Astrocyte of the hippocampus (primary cell): ENCODE measurements at regions not wholly inside any gene's neighbourhood (a gene's known extent, or its start where the extent isn't known, plus 50 kb on each side); places are given as distances from the start of the nearest gene placed in this dataset.

Experiments
- DNase-seq: peaks from one replicate; pipeline ENCODE4 v3.0.0; 2011; ENCODE audit warnings: low read depth, low spot score

DNA sequence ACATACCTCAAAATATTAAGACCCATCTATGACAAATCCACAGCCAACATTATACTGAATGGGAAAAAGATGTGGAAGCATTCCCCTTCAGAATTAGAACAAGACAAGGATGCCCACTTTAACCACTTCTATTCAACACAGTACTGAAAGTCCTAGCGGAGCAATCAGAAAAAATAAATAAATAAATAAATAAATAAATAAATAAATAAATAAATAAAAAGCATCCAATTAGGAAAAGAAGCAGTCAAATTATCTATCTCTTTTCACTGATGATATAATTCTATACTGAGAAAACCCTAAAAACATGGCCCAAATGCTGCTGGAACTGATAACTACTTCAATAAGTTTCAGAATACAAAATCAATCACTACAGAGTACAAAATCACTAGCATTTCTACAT is 67.5 kb downstream of the PRR32 start:
- DNase-seq = no peak

DNA sequence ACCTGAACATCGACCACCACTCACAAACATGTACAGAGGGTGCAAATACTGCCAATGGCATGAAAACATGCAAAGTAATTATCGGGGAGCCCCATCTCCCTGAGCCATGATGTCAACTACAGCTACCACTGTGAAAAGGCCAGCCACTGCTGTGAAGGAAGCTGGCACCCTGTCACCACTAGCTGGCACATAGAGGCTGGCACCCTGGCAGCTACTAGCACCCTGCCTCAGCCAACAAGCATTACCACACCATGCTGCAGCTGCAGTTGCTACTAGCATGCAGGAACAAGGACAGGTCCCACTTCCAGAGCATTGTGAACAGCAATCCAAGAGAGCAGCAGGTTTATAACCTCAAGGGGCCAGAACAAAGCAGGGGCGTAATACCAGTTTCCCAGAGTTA is 81.4 kb downstream of the PRR32 start:
- DNase-seq = no peak

DNA sequence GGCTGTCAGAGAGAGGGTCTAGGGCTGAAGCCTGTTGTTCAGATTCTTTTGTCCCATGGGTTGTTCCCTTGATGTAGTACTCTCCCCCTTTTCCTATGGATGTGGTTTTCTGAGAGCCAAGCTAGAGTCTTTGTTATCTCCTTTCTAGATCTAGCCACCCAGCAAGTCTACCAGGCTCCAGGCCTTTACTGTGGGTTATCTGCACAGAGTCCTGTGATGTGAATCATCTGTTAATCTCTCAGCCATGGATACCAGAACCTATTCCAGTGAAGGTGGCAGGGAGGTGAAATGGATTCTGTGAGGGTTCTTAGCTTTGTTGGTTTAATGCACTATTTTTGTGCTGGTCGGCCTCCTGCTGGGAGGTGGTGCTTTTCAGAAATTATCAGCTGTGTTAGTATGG is 109.5 kb downstream of the PRR32 start:
- no peak for DNase-seq

GRCh38 chrX:126967225-126967624 is 147.7 kb downstream of the PRR32 start:
- no peak for DNase-seq

GRCh38 chrX:126982158-126982557 is 162.6 kb downstream of the PRR32 start:
- no peak for DNase-seq

DNA sequence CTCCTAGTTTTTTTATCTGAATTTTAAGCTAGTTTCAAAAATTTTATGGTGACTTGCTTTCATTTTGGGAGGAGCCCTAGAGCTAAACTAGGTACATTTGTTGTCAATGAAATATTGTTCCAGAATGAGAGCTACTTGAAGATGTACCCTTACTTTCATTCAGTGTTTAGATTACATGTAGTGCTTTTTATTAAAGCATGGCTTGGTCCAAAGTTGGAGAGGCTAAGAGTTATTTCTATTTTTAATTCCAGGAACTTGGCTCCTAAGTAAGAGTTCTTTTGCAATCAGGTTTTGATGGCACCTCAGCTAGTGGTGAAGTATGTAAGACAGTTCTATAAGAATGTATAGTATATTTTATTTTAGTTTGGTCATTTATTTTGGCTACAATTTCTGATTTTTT is 165.5 kb downstream of the PRR32 start:
- no peak for DNase-seq

DNA sequence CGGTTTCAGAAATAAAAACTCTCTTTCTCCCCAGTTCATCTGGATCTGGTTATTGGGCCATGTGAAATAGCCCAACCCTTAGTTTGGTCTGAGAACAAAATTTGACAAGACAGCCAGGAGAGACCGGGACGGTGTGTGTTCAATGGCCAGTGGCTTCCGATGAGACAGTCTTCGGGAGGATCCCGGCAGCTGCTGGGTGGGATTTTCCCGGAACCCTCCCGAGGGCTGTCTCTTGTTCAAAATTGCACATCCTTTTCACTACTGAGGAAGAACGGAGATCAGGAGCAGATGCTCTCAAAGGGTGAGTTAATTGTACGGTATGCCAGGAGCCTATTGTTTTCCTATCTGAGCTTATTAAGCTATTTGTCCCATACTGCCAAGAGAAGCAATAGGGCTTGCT is 166.5 kb downstream of the PRR32 start:
- DNase-seq = no peak

- no peak for DNase-seq
Measured at GRCh38 chrX:126994032-126994600, 174.6 kb downstream of the PRR32 start.

GRCh38 chrX:127011629-127012028 is 192.1 kb downstream of the PRR32 start:
- DNase-seq = no peak

- no peak for DNase-seq
Measured at GRCh38 chrX:127025013-127025412, 205.5 kb downstream of the PRR32 start.

DNA sequence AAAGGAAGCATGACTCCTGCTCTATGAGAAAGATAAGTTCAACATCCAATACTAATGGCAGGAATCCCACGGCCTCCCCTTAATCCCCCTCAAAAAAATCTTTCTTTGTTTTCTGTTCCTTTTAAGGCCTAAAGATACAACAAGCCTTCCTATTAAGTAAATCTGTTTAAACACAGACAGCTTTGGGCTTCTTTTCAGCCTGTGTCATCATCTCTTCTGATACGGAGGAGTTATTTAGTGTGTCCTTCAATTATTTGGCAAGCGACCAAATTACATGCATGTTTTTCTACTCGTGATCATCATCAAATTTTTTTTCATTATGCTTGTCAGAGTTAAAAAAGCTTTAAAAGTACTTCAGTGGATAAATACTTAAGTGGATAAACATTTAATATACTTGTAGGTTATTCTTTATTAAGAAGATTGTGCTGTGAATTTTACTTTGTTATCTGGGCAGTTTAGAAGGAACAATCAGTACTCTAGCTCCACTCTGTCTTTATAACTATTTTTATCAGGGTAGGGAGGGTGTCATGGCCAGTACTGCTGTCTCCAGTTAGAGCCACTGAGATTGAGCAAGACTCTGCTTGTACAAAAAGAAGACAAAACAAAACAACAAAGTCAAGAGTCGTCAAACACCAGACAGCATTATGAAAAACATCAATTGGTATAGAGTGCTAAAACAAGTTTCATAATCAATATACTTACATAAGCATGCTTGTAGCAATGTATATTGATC is 210.7 kb downstream of the PRR32 start:
- DNase-seq = no peak

DNA sequence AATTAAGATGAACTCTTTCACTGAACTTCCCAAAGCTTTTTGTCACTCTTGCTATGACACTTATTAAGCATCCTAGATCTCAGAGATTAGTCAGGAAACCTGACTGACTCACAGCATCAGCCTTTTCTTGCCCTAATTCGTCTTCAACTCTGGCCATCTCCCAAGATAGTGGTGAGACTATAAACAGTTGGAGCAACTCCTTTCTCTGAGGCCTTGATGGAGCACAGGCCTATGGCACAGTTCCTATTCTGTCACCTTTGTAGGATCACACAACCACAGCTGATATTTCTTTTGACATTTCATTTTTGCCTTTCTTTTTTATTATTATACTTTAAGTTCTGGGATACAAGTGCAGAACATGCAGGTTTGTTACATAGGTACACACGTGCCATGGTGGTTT is 217.6 kb downstream of the PRR32 start:
- no peak for DNase-seq

GRCh38 chrX:127038065-127038464 is 218.5 kb downstream of the PRR32 start:
- peak; percentile 0 for DNase-seq

DNA sequence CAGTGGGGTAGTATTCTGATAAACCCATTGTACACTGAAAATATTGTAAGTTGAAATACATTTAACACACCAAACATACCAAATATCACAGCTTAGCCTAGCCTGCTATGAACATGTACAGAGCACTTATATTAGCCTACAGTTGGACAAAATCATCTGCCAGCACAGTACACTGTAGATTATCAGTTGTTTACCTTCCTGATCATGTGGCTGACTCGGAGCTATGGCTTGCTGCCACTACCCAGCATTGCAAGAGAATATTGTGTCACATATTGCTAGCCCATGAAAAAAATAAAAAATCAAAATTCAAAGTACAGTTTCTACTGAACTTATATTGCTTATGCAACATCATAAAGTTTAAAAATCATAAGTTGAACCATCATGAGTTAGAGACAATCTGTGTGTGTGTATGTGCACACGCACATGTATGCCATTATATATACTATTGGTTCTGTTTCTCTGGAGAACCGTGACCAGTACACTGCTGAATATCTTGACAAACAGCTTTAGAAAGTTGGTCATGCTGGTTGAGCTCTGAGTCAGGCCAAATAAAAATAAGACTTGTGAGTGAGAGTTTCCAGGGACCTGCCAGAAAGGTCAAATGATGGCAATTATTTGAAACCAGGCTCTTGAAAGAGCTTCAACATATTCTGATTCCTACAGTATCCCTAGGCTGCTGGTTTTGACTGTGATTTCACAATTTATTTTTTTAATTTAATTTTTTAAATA is 238.5 kb downstream of the PRR32 start:
- no peak for DNase-seq

DNA sequence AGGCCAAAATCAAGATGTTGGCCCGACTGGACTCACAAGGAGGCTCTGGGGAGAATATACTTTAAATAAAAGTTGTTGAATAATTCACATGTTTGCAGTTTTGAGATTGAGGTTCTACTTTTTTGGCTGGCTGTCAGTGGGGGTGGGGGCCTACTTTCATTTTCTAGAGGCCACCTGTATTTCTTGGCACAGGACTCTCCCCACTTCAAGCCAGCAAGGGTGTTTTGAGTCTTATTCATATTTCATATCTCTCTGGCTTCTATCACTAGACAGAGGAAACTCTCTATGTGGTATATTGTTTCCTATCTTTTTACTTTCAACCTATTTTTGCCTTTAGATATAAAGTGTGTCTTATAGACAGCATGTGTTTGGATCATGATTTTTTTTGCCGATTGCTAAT is 266.4 kb downstream of the PRR32 start:
- no peak for DNase-seq

DNA sequence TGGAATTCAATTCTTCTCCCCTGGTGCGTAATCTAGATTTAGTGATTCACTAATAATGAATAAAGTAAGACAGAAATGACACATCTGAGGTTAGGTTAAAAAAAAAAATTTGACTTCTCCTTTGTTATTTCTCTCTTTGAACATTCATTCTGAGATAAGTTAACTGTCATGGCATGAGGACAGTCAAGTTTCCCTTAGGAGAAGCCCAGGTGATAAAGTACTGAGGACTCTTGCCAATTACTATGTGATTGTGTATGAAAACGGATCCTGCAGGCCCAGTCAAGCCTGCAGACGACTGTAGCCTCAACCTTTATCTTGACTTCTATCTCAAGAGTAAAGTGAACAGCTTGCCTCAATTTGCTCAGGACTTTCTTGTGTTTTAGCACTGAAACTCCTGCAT is 293.2 kb downstream of the PRR32 start:
- no peak for DNase-seq

GRCh38 chrX:127124871-127125270 is 305.3 kb downstream of the PRR32 start:
- no peak for DNase-seq

GRCh38 chrX:127128282-127128681 is 308.8 kb downstream of the PRR32 start:
- no peak for DNase-seq

GRCh38 chrX:127129510-127129909 is 310.0 kb downstream of the PRR32 start:
- DNase-seq = no peak

- no peak for DNase-seq
Measured at GRCh38 chrX:127138218-127138617, 318.7 kb downstream of the PRR32 start.

- DNase-seq = no peak
Measured at GRCh38 chrX:127177966-127178365, 358.4 kb downstream of the PRR32 start.

- no peak for DNase-seq
Measured at GRCh38 chrX:127187095-127187494, 367.6 kb downstream of the PRR32 start.

GRCh38 chrX:127190381-127190780 is 370.9 kb downstream of the PRR32 start:
- DNase-seq = no peak
